MG63 (cell line): ENCODE measurements at regions not wholly inside any gene's neighbourhood (a gene's known extent, or its start where the extent isn't known, plus 50 kb on each side); places are given as distances from the start of the nearest gene placed in this dataset.
A peak's percentile ranks its signal among the peaks of the same experiment; 100 is the strongest.

Experiments
- DNase-seq: peaks from one replicate; pipeline ENCODE4 v3.0.0-alpha.2; 2020
- H3K27me3 ChIP-seq: fragments of 250-450 bp; sonication (Bioruptor Pico); 2 replicates; pipeline ENCODE4 v1.5.1; 2020; ENCODE audit warnings: mild to moderate bottlenecking, moderate library complexity
- H3K36me3 ChIP-seq: fragments of 250-450 bp; sonication (Bioruptor Pico); 2 replicates; pipeline ENCODE4 v1.5.1; 2020; ENCODE audit warnings: mild to moderate bottlenecking, moderate library complexity
- H3K4me3 ChIP-seq: fragments of 250-450 bp; sonication (Bioruptor Pico); 2 replicates; pipeline ENCODE4 v1.5.1; 2020; ENCODE audit warnings: mild to moderate bottlenecking, moderate library complexity
- H3K9me3 ChIP-seq: fragments of 250-450 bp; sonication (Bioruptor Pico); 2 replicates; pipeline ENCODE4 v1.5.1; 2020; ENCODE audit warnings: mild to moderate bottlenecking, moderate library complexity

DNA sequence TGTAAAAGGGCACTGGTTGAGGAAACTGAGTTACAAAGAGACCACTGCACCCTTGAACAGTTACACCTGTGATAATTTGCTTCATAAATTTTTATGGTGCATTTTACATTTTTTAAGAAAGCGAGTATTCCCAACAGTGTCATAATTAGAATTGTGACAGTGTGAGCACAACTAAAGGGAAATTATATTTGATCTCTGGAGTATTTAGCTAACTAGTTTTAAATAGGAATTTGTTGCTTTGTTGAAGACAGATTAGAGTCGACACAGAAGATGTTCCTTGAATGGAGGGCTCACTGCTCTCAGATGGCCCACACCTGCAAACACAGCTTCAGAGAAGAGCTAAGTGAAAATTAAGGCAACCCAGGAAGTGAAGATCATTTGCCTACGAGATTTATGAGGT is 555.0 kb upstream of the GOT2 start:
- no peak for DNase-seq
- Histone ChIP-seq H3K36me3 (no peaks in the 10 kb centered on the region), H3K27me3 (no peaks in the 10 kb centered on the region), H3K4me3 (no peak overlapping the region), H3K9me3 (peaks cover 10% of the 10 kb centered on the region)

DNA sequence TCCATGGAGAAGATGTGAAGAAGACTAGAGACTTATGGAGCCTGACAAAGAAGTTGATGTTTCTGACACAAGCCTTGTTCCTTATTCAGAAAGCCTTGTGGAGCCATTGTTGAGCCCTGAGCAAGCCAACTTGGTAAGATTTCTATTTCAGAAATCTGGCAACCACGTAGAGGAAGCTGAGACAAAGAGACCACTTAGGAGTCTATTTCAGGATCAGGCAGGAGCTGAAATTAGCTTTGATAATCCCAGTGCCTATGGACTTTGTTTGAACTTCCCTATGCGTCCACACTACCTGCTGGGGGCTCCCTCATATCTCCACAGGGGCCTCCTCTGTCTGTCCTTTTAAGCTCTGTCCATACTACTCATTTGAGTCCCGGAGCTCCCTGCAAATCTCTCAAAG is 540.0 kb upstream of the GOT2 start:
- H3K9me3 ChIP-seq = no peaks in the 10 kb centered on the region
- no peaks in the 10 kb centered on the region for H3K36me3 ChIP-seq
- DNase-seq = no peak
- H3K4me3 ChIP-seq = no peak overlapping the region
- H3K27me3 ChIP-seq = no peaks in the 10 kb centered on the region

DNA sequence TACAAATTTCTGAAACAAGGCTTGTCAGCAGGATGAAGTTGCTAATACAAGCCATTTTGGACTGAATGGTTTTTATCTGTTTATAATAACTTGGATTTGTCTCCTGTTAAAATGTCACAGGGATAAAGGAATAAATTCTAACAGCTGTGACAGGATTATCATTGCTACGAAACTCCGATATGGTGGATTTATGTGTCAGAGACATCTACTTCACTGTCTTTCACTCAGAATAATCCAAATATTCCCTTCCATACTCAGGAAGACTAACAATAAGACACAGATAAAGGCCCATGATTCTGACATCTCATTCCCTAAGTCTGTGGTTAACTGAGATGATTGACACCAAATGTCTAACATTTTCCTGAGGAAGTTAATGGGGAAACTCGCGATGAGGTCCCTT is 529.8 kb upstream of the GOT2 start:
- Histone ChIP-seq H3K36me3 (no peaks in the 10 kb centered on the region), H3K27me3 (no peaks in the 10 kb centered on the region), H3K9me3 (no peaks in the 10 kb centered on the region), H3K4me3 (no peak overlapping the region)
- DNase-seq = no peak

DNA sequence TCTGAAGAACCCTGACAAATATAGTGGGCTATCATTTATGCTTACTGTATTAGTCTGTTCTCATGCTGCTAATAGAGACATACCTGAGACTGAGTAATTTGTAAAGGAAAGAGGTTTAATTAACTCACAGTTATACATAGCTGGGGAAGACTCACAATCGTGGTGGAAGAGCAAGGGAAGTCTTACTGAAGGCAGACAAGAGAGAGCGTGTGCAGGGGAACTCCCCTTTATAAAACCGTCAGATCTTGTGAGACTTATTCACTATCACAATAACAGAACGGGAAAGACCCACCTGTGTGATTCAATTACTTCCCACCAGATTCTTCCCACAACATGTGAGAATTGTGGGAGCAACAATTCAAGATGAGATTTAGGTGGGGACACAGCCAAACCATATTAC is 526.8 kb upstream of the GOT2 start:
- H3K27me3 ChIP-seq = no peaks in the 10 kb centered on the region
- H3K36me3 ChIP-seq = no peaks in the 10 kb centered on the region
- H3K4me3 ChIP-seq = no peak overlapping the region
- no peak for DNase-seq
- no peaks in the 10 kb centered on the region for H3K9me3 ChIP-seq

DNA sequence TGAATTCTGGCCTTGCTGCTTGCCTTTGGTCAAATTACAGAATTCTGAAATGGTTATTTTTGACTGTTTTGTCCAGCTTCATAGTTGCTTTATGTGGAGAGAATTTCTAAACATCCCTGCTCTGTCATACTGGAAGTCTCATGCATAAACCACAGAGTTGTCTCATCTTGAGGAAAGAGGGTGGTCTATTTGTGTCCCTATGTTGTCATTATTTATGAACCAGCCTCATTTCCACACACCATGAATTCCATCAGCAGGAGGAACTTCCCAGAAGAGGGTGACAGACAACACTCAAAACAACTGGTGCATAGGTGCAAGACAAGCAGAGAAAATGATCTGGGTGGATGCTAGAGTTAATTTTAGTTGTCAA is 525.8 kb upstream of the GOT2 start:
- no peaks in the 10 kb centered on the region for H3K36me3 ChIP-seq
- DNase-seq = no peak
- no peaks in the 10 kb centered on the region; the same call in 1 of the 2 replicates for H3K9me3 ChIP-seq
- H3K27me3 ChIP-seq = no peaks in the 10 kb centered on the region
- no peak overlapping the region for H3K4me3 ChIP-seq

DNA sequence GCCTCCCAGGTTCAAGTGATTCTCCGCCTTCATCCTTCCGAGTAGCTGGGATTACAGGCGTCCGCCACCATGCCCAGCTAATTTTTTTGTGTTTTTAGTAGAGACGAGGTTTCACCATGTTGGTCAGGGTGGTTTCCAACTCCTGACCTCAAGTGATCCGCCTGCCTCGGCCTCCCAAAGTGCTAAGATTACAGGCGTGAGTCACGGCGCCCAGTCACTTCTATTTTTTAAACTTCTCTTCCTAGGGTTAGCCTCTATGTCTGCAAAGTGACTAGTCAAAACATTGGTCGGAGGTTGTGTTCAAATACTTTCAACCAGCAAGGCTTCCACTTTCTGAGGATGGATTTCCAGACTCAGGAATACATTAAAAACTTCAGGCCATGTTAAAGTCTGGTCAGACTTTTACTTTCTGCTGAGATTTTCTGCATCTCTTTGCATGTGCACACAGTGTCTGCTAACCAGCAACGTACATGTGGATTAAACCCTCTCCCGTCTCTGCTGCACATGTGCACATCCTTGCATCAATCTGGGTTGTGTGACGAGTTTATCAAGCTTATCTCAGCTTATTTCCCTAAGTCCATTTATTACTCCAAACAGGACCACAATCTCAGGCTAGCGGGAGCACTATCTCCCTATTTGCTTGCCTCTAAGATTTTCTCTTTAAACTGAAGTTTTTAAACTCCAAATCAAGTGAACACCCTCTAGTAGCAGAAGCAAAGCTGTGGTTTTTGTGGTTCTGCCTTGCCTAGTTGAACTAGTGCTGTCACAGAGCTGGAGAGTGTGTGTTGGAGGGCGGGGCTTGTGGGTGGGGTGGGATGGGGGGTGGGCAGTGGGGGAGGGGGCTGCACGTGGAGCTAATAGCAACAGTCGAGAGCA is 525.2 kb upstream of the GOT2 start:
- DNase-seq = peak; percentile 56
- Histone ChIP-seq H3K27me3 (no peaks in the 10 kb centered on the region), H3K36me3 (no peaks in the 10 kb centered on the region), H3K4me3 (no peak overlapping the region), H3K9me3 (no peaks in the 10 kb centered on the region; the same call in 1 of the 2 replicates)

DNA sequence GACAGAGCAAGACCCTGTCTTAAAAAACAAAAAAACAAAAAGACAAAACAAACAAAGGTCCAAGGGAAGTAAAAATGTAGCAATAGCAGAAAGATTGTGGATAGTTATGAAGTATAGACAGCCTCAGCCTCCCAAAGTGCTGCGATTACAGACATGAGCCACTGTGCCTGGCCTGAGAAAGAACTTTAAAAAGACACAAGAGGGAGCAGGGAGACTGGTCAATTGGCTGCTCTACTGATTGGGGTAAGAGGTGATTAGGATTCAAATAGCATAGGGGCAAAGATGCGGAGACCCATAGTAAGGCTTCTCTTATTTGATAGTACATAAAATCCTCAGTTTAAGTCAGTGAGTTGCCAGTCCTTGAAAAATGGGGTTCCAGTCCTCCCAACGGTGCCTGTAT is 518.2 kb upstream of the GOT2 start:
- no peak for DNase-seq
- Histone ChIP-seq H3K27me3 (no peaks in the 10 kb centered on the region), H3K9me3 (no peaks in the 10 kb centered on the region; the same call in 1 of the 2 replicates), H3K36me3 (no peaks in the 10 kb centered on the region), H3K4me3 (no peak overlapping the region)

DNA sequence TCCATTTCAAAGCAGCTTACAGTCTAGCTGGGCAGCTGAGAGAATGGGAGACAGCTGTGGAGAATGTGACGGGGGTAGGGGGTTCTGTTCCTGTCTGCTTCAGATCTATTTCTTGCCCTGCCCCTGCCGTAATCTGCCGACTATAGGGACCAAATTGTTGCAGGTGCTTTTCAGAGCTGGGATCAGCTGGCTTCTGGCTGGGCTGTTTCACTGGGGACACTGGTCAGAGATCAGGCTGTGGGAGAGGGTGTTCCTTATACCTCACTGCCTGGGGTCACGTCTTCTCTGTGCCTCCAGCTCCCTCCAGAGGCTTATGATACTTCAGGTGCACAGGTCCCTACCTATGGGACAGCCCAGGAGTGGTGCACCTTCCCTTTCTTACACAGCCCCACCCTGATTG is 514.9 kb upstream of the GOT2 start:
- no peak overlapping the region for H3K4me3 ChIP-seq
- DNase-seq = no peak
- no peaks in the 10 kb centered on the region for H3K27me3 ChIP-seq

DNA sequence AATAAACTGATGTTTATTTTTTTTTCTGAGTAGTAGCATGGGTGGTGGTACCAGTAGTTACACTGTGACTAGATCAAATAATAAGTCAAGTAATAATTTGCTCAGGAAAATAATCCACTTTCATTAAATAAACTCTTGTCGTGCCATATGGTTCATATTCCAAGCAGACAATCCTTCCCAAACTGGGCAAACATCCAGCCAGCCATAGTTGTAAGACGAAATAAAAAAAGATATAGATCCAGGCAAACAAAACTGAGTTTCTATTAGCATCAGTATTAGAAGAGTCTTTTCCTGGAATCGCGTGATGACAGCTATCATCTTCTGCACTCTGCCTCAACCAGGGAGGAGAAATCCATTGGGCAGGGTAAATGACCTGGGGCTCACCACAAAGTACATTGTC is 508.4 kb upstream of the GOT2 start:
- no peak for DNase-seq
- Histone ChIP-seq H3K36me3 (no peaks in the 10 kb centered on the region), H3K4me3 (no peak overlapping the region), H3K9me3 (no peaks in the 10 kb centered on the region), H3K27me3 (no peaks in the 10 kb centered on the region)

More for the DNA sequence above, 514.9 kb upstream of the GOT2 start:
- H3K9me3 ChIP-seq = no peaks in the 10 kb centered on the region
- no peaks in the 10 kb centered on the region for H3K36me3 ChIP-seq

DNA sequence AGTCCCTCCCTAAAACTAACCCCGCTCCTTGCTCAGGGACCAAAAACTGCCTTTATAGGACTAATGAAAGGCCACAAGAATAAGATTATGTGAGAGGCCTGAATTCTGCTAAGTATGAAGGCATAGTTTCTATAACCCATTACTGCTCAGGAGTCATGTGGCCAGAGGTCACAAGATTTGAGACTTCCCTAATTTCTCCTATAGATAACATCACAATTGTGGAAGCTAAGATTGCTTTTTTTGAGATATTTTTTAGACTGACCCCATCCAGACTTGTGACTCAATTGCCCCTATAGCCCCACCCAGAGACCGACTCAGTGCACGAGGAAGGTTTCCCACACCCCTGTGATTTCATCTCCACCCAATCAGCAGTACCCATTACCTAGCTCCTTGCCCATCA is 504.1 kb upstream of the GOT2 start:
- H3K36me3 ChIP-seq = no peaks in the 10 kb centered on the region
- no peak for DNase-seq
- H3K9me3 ChIP-seq = no peaks in the 10 kb centered on the region
- no peak overlapping the region for H3K4me3 ChIP-seq
- H3K27me3 ChIP-seq = no peaks in the 10 kb centered on the region

DNA sequence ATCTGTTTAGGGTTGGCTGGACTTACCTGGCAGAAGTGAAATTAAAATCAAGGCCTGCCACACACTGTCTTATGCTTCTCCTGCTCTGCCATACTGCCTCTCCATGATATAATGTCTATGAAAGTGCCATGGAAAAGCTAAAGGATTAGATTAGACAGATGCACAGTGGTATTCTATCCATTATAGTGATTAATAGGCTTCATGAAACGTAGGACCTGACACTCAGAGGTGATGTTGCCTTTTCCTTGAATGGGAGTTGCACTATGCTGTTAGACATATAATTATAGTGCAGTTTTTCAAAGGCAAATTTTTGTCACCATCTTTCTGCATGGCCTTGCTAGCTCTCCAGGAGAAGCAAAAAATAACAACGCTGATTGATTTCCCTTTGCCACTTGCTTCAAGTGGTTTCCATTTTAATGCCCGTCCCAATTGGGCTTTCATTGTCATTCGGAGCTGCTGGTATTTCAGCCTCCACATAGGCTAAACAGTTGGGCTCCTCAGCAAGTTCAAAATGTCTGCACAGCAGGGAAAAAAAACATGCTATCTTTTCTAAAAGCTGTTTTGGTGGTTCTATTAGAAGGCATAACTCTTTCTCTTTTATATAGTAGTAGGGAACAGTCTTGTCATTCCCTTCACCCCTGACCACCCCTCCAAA is 502.8 kb upstream of the GOT2 start:
- Histone ChIP-seq H3K4me3 (no peak overlapping the region), H3K9me3 (no peaks in the 10 kb centered on the region), H3K27me3 (no peaks in the 10 kb centered on the region), H3K36me3 (no peaks in the 10 kb centered on the region)
- DNase-seq = no peak

DNA sequence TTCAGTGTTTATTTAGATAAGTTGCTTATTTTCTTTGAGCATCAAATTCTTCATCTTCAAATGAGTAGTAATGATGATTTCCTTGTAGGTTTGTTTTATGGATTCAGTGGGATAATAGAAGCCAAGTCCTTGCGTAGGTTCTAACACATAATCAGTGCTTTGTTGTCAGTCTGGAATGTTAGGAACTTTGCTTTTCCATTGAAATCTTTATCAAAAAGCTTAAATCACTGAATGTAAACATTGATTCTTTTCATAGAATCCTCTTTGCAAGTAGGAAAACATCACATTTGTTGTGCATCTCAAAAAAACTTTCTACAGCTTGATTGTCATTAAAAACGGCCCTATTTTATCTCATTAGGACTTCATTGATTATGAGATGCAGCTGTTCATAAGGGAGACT is 490.3 kb upstream of the GOT2 start:
- no peaks in the 10 kb centered on the region for H3K36me3 ChIP-seq
- no peak for DNase-seq
- H3K27me3 ChIP-seq = no peaks in the 10 kb centered on the region
- H3K9me3 ChIP-seq = 0 out of 2 replicates have a peak, but pooled peaks cover 2% of the 10 kb centered on the region
- H3K4me3 ChIP-seq = no peak overlapping the region

DNA sequence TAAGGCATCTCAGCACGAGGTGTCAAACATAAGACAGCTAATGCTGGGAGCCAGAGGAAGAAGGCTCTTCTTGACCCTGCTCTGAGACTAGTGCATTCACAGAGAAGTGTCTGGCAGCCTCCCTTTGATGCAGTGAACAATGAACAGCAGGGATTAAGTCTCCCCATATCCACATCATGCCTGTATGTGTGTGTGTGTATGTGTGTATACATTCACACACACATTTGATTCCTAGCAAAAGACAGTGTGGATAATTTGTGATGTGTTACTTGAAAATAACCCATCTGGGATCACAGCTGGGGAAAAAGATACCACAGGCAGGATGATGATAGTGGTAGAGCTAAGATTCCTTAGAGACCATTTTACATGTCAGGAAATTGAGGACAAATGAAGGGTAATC is 485.9 kb upstream of the GOT2 start:
- Histone ChIP-seq H3K4me3 (no peak overlapping the region), H3K9me3 (no peaks in the 10 kb centered on the region; the same call in 1 of the 2 replicates), H3K36me3 (no peaks in the 10 kb centered on the region), H3K27me3 (no peaks in the 10 kb centered on the region)
- DNase-seq = no peak

DNA sequence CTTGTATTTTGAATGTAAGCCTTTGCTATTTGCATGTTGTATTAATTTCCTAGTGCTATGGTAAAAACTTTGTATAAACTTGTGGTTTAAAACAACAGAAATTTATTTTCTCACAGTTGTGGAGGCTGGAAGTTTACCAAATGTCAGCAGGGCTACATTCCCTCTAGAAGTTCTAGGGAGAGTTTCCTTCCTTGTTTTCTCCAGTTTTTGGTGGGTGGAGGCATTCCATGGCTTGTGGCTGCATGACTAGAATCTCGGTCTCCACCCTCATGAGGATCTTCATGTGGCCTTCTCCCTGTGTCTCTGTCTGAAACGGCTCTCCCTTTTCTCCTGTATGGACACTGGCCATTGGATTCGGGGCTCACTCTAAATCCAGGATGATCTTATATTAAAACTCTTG is 482.2 kb upstream of the GOT2 start:
- DNase-seq = no peak
- Histone ChIP-seq H3K36me3 (no peaks in the 10 kb centered on the region), H3K9me3 (no peaks in the 10 kb centered on the region; the same call in 1 of the 2 replicates), H3K4me3 (no peak overlapping the region), H3K27me3 (no peaks in the 10 kb centered on the region)

DNA sequence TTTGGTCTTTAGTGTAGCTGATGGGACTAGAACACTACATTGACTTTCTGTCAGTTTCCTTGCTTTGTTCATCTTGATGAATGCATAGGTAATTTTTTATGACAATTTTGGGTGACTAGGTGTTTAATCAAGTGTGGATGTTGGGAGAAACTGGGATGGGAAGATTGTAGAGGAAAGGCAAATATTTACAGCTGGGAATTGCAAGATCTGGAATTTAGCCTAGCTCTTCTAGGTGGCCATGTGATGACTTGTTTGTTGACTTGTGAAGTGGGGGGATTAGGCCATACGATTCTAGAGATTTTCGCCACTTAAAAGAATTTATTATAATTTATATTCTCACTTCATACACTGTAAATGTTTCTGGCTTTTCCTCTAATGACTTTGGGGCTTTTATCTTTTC is 480.3 kb upstream of the GOT2 start:
- no peak for DNase-seq
- no peaks in the 10 kb centered on the region; the same call in 1 of the 2 replicates for H3K9me3 ChIP-seq
- no peak overlapping the region for H3K4me3 ChIP-seq
- H3K27me3 ChIP-seq = no peaks in the 10 kb centered on the region
- H3K36me3 ChIP-seq = no peaks in the 10 kb centered on the region

DNA sequence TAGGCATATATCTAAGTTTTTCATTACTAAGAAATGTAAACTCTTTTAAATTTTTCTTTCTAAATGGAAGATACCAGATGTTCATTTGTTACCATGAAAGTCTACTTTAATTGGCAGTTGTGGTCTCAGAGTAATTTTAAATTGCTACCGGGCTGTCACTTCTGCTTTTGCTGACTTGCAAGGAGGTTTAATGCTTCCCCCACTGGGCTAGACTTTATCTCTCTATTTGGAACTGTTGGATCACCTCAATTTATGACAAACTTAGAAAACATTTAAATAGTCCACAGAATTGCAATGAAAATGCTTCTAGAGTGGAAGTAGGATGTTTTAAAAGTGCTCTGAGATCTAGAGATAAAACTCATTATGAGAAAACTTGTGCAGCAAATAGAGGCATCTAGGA is 479.8 kb upstream of the GOT2 start:
- DNase-seq = no peak
- Histone ChIP-seq H3K36me3 (no peaks in the 10 kb centered on the region), H3K4me3 (no peak overlapping the region), H3K27me3 (no peaks in the 10 kb centered on the region), H3K9me3 (no peaks in the 10 kb centered on the region; the same call in 1 of the 2 replicates)

DNA sequence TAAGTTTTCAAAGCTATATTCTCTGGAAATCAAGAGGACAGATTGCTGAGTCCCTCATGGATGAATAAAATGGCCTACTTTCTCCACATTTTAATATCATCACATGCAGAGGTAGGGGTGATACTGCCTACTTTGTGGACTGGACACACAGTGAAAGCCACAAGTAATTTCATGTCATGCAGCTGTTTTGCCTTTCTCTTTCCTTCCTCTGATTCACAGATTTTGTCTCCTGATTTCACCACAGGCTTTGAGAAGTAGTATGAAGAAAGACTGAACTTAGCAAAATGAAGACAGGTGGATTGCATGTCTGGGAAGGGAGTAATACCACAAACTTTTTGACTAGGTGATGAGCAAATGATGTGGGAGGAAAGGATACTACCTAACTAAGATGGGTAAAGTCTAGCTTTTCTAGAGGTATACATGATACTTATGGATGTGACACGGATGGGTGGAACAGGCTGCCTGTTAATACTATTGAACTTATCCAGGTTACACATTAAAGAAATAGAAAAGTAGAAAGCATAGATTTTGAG is 478.4 kb upstream of the GOT2 start:
- DNase-seq = no peak
- no peaks in the 10 kb centered on the region; the same call in 1 of the 2 replicates for H3K9me3 ChIP-seq
- H3K4me3 ChIP-seq = no peak overlapping the region
- no peaks in the 10 kb centered on the region for H3K27me3 ChIP-seq
- no peaks in the 10 kb centered on the region for H3K36me3 ChIP-seq
